ENCODE measurements at regions not wholly inside any gene's neighbourhood (a gene's known extent, or its start where the extent isn't known, plus 50 kb on each side); places are given as distances from the start of the nearest gene placed in this dataset.

- TF ChIP-seq ZNF512B (CRISPR knock-in tag; IDR thresholded peaks at IDR 0.05; ENCODE audit: borderline replicate concordance) (no peak), MEIS1 (CRISPR knock-in tag; IDR thresholded peaks at IDR 0.05; ENCODE audit: borderline replicate concordance) (no peak), ZBTB40 (IDR thresholded peaks at IDR 0.05) (no peak), ZBTB40 (CRISPR knock-in tag; IDR thresholded peaks at IDR 0.05) (no peak), HES4 (CRISPR knock-in tag; IDR thresholded peaks at IDR 0.05; ENCODE audit: borderline replicate concordance) (no peak), ZNF329 (CRISPR knock-in tag; IDR thresholded peaks at IDR 0.05; ENCODE audit: low read depth) (no peak), NFIC (IDR thresholded peaks at IDR 0.05; ENCODE audit: low read length) (no peak), IKZF1 (IDR thresholded peaks at IDR 0.05) (no peak), SNAPC4 (CRISPR knock-in tag; IDR thresholded peaks at IDR 0.05) (no peak)
Observed at GRCh38 chr1:118649369-118650106, 338.6 kb downstream of the TBX15 start (continued).
